22Rv1 (cell line): ENCODE measurements at regions not wholly inside any gene's neighbourhood (a gene's known extent, or its start where the extent isn't known, plus 50 kb on each side); places are given as distances from the start of the nearest gene placed in this dataset.

Source experiments
- H3K27ac ChIP-seq: fragments of 450-650 bp; 2 replicates; pipeline ENCODE4 v1.5.1; 2017
- CTCF ChIP-seq: fragments of 450-650 bp; IDR thresholded peaks from 2 replicates; pipeline ENCODE4 v1.5.1; 2017; ENCODE audit warnings: mild to moderate bottlenecking
- ZFX ChIP-seq: fragments of 450-650 bp; IDR thresholded peaks from 2 replicates; pipeline ENCODE4 v1.6.1; 2017; ENCODE audit warnings: antibody characterized with exemption, borderline replicate concordance

GRCh38 chr6:95777338-95777737 is 200.0 kb downstream of the MANEA start:
- H3K27ac ChIP-seq = no peak overlapping the region
- no peak for TF ChIP-seq ZFX
- TF ChIP-seq CTCF = no peak

- TF ChIP-seq ZFX (no peak), CTCF (no peak)
- H3K27ac ChIP-seq = no peak overlapping the region
Measured at GRCh38 chr6:95780037-95780436, 202.7 kb downstream of the MANEA start.

- no peak for TF ChIP-seq ZFX
- no peak for TF ChIP-seq CTCF
- no peak overlapping the region for H3K27ac ChIP-seq
Measured at GRCh38 chr6:95784019-95784418, 206.7 kb downstream of the MANEA start.

- TF ChIP-seq CTCF (no peak), ZFX (no peak)
- no peak overlapping the region for H3K27ac ChIP-seq
Measured at GRCh38 chr6:95784869-95785268, 207.5 kb downstream of the MANEA start.

GRCh38 chr6:95785785-95786184 is 208.4 kb downstream of the MANEA start:
- no peak overlapping the region for H3K27ac ChIP-seq
- TF ChIP-seq ZFX (no peak), CTCF (no peak)

- H3K27ac ChIP-seq = no peak overlapping the region
- TF ChIP-seq CTCF = no peak
- no peak for TF ChIP-seq ZFX
Measured at GRCh38 chr6:95786802-95787201, 209.5 kb downstream of the MANEA start.

- no peak for TF ChIP-seq ZFX
- no peak for TF ChIP-seq CTCF
- no peak overlapping the region for H3K27ac ChIP-seq
Measured at GRCh38 chr6:95790787-95791186, 213.5 kb downstream of the MANEA start.
